ENCODE measurements at regions not wholly inside any gene's neighbourhood (a gene's known extent, or its start where the extent isn't known, plus 50 kb on each side); places are given as distances from the start of the nearest gene placed in this dataset.

- Histone ChIP-seq H4K20me1 (ENCODE audit: control insufficient read depth, insufficient read depth, low read length, poor library complexity, severe bottlenecking) (no peaks in the 10 kb centered on the region), H3K36me3 (replicated peaks in 1 of 2; ENCODE audit: control extremely low read depth in 1 of 2, control insufficient read depth in 1 of 2, extremely low read depth in 1 of 2, insufficient read depth in 2 of 2, low read length in 1 of 2) (no peaks in the 10 kb centered on the region), H3K27me3 (replicated peaks in 1 of 4; ENCODE audit: control extremely low read depth in 1 of 4, control insufficient read depth in 3 of 4, insufficient read depth in 4 of 4, low read length in 3 of 4) (no peaks in the 10 kb centered on the region), H3K4me1 (ENCODE audit: control insufficient read depth in 2 of 2, insufficient read depth in 2 of 2, low read length in 2 of 2) (no peaks in the 10 kb centered on the region), H3K79me2 (ENCODE audit: control insufficient read depth, insufficient read depth, low read length) (no peaks in the 10 kb centered on the region), H3K27ac (ENCODE audit: low read length in 2 of 2) (no peak overlapping the region), H2AFZ (ENCODE audit: insufficient read depth, low read depth, low read length, poor library complexity, severe bottlenecking) (no peak overlapping the region), H3K4me3 (ENCODE audit: control extremely low read depth in 1 of 5, extremely low read depth in 1 of 5, insufficient read depth in 1 of 5, low read depth in 2 of 5, low read length in 4 of 5) (no peak overlapping the region), H3K9me3 (ENCODE audit: control extremely low read depth in 1 of 3, control insufficient read depth in 2 of 3, insufficient read depth in 1 of 3, low read length in 2 of 3) (no peaks in the 10 kb centered on the region), H3K4me2 (replicated peaks; ENCODE audit: low read depth, low read length, poor library complexity, severe bottlenecking) (no peak overlapping the region), H3K9ac (ENCODE audit: low read length) (no peak overlapping the region)
- ChIA-PET POLR2A (no interaction called here), CTCF (no interaction called here)
- TF ChIP-seq EZH2 (IDR thresholded peaks at IDR 0.05; ENCODE audit: borderline replicate concordance, insufficient read depth, low read depth, low read length, poor library complexity, severe bottlenecking): no peak
- TF ChIP-seq, protein P1, sequence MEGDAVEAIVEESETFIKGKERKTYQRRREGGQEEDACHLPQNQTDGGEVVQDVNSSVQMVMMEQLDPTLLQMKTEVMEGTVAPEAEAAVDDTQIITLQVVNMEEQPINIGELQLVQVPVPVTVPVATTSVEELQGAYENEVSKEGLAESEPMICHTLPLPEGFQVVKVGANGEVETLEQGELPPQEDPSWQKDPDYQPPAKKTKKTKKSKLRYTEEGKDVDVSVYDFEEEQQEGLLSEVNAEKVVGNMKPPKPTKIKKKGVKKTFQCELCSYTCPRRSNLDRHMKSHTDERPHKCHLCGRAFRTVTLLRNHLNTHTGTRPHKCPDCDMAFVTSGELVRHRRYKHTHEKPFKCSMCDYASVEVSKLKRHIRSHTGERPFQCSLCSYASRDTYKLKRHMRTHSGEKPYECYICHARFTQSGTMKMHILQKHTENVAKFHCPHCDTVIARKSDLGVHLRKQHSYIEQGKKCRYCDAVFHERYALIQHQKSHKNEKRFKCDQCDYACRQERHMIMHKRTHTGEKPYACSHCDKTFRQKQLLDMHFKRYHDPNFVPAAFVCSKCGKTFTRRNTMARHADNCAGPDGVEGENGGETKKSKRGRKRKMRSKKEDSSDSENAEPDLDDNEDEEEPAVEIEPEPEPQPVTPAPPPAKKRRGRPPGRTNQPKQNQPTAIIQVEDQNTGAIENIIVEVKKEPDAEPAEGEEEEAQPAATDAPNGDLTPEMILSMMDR (IDR thresholded peaks at IDR 0.05): no peak
- intact Hi-C loops (cut with micrococcal nuclease): no loop called here
- Mint-ChIP-seq H3K4me3 (no peak overlapping the region), H3K27ac (no peak overlapping the region), H3K9me3 (ENCODE audit: insufficient read depth) (no peaks in the 10 kb centered on the region), H3K4me1 (no peaks in the 10 kb centered on the region), H3K27me3 (peaks cover 2% of the 10 kb centered on the region)
- ATAC-seq (ENCODE audit: low read depth) (no peak), DNase-seq (no peak)
- WGBS (ENCODE audit: insufficient coverage): 92% methylated on average over 5 of the region's 5 CpGs
Observed at GRCh38 chr22:34609646-34610045, 456.3 kb upstream of the ISX start.

GRCh38 chr22:34620161-34620560 is 445.8 kb upstream of the ISX start:
- no peaks in the 10 kb centered on the region for H3K9me3 Mint-ChIP-seq (ENCODE audit: insufficient read depth)
- 95% methylated on average over 7 of the region's 9 CpGs for WGBS (ENCODE audit: insufficient coverage)
- no peaks in the 10 kb centered on the region for H3K27me3 Mint-ChIP-seq
- ChIA-PET CTCF (no interaction called here), POLR2A (no interaction called here)
- ATAC-seq (ENCODE audit: low read depth): no peak
- H3K27ac ChIP-seq (ENCODE audit: low read length in 2 of 2): no peak overlapping the region
- H3K4me1 Mint-ChIP-seq: no peaks in the 10 kb centered on the region
- no peak for TF ChIP-seq EZH2 (IDR thresholded peaks at IDR 0.05; ENCODE audit: borderline replicate concordance, insufficient read depth, low read depth, low read length, poor library complexity, severe bottlenecking)
- TF ChIP-seq, protein P1 (IDR thresholded peaks at IDR 0.05): no peak
- no peaks in the 10 kb centered on the region for H3K27me3 ChIP-seq (replicated peaks in 1 of 4; ENCODE audit: control extremely low read depth in 1 of 4, control insufficient read depth in 3 of 4, insufficient read depth in 4 of 4, low read length in 3 of 4)
- intact Hi-C loops (cut with micrococcal nuclease): no loop called here
- H3K4me3 Mint-ChIP-seq: no peak overlapping the region
- H3K36me3 ChIP-seq (replicated peaks in 1 of 2; ENCODE audit: control extremely low read depth in 1 of 2, control insufficient read depth in 1 of 2, extremely low read depth in 1 of 2, insufficient read depth in 2 of 2, low read length in 1 of 2): no peaks in the 10 kb centered on the region
- no peak overlapping the region for H3K9ac ChIP-seq (ENCODE audit: low read length)
- no peaks in the 10 kb centered on the region for H3K9me3 ChIP-seq (ENCODE audit: control extremely low read depth in 1 of 3, control insufficient read depth in 2 of 3, insufficient read depth in 1 of 3, low read length in 2 of 3)
- H2AFZ ChIP-seq (ENCODE audit: insufficient read depth, low read depth, low read length, poor library complexity, severe bottlenecking): no peak overlapping the region
- no peak overlapping the region for H3K4me3 ChIP-seq (ENCODE audit: control extremely low read depth in 1 of 5, extremely low read depth in 1 of 5, insufficient read depth in 1 of 5, low read depth in 2 of 5, low read length in 4 of 5)
- H3K4me1 ChIP-seq (ENCODE audit: control insufficient read depth in 2 of 2, insufficient read depth in 2 of 2, low read length in 2 of 2): no peaks in the 10 kb centered on the region
- no peaks in the 10 kb centered on the region for H3K79me2 ChIP-seq (ENCODE audit: control insufficient read depth, insufficient read depth, low read length)
- DNase-seq: no peak
- no peak overlapping the region for H3K27ac Mint-ChIP-seq
- no peaks in the 10 kb centered on the region for H4K20me1 ChIP-seq (ENCODE audit: control insufficient read depth, insufficient read depth, low read length, poor library complexity, severe bottlenecking)
- H3K4me2 ChIP-seq (replicated peaks; ENCODE audit: low read depth, low read length, poor library complexity, severe bottlenecking): no peak overlapping the region

Data from B cell (primary cell).